ENCODE measurements at regions not wholly inside any gene's neighbourhood (a gene's known extent, or its start where the extent isn't known, plus 50 kb on each side); places are given as distances from the start of the nearest gene placed in this dataset.

DNA sequence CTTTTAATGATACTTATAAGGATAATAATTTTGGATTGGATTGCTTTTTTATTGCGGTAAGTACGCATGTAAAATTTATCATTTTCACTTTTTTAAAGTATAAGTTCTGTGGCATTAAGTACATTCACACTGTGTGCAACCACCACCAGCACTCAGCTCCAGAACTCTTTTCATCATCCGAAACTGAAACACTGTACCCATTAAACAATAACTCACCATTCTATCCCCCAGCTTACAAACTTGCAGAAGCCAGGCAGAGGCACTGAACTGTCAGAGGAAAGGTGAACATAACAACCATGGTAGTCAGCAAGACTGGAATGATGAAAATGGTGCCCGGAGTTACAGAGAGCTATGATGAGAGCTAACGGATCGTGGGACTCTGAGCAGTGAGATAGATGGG, 465.9 kb downstream of the ADCYAP1 start:
- TF ChIP-seq, protein P1, sequence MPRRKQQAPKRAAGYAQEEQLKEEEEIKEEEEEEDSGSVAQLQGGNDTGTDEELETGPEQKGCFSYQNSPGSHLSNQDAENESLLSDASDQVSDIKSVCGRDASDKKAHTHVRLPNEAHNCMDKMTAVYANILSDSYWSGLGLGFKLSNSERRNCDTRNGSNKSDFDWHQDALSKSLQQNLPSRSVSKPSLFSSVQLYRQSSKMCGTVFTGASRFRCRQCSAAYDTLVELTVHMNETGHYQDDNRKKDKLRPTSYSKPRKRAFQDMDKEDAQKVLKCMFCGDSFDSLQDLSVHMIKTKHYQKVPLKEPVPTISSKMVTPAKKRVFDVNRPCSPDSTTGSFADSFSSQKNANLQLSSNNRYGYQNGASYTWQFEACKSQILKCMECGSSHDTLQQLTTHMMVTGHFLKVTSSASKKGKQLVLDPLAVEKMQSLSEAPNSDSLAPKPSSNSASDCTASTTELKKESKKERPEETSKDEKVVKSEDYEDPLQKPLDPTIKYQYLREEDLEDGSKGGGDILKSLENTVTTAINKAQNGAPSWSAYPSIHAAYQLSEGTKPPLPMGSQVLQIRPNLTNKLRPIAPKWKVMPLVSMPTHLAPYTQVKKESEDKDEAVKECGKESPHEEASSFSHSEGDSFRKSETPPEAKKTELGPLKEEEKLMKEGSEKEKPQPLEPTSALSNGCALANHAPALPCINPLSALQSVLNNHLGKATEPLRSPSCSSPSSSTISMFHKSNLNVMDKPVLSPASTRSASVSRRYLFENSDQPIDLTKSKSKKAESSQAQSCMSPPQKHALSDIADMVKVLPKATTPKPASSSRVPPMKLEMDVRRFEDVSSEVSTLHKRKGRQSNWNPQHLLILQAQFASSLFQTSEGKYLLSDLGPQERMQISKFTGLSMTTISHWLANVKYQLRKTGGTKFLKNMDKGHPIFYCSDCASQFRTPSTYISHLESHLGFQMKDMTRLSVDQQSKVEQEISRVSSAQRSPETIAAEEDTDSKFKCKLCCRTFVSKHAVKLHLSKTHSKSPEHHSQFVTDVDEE (CRISPR knock-in tag; IDR thresholded peaks at IDR 0.05), result no peak
- TF ChIP-seq, protein P2, sequence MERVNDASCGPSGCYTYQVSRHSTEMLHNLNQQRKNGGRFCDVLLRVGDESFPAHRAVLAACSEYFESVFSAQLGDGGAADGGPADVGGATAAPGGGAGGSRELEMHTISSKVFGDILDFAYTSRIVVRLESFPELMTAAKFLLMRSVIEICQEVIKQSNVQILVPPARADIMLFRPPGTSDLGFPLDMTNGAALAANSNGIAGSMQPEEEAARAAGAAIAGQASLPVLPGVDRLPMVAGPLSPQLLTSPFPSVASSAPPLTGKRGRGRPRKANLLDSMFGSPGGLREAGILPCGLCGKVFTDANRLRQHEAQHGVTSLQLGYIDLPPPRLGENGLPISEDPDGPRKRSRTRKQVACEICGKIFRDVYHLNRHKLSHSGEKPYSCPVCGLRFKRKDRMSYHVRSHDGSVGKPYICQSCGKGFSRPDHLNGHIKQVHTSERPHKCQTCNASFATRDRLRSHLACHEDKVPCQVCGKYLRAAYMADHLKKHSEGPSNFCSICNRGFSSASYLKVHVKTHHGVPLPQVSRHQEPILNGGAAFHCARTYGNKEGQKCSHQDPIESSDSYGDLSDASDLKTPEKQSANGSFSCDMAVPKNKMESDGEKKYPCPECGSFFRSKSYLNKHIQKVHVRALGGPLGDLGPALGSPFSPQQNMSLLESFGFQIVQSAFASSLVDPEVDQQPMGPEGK (CRISPR knock-in tag; IDR thresholded peaks at IDR 0.05; ENCODE audit: borderline replicate concordance), result no peak
- TF ChIP-seq, protein P3, sequence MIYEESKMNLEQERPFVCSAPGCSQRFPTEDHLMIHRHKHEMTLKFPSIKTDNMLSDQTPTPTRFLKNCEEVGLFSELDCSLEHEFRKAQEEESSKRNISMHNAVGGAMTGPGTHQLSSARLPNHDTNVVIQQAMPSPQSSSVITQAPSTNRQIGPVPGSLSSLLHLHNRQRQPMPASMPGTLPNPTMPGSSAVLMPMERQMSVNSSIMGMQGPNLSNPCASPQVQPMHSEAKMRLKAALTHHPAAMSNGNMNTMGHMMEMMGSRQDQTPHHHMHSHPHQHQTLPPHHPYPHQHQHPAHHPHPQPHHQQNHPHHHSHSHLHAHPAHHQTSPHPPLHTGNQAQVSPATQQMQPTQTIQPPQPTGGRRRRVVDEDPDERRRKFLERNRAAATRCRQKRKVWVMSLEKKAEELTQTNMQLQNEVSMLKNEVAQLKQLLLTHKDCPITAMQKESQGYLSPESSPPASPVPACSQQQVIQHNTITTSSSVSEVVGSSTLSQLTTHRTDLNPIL (CRISPR knock-in tag; IDR thresholded peaks at IDR 0.05; ENCODE audit: low read depth), result no peak
- no peak for TF ChIP-seq SNAI2 (CRISPR knock-in tag; IDR thresholded peaks at IDR 0.05)
- no peak for TF ChIP-seq OSR1 (CRISPR knock-in tag; IDR thresholded peaks at IDR 0.05)
- no peak for TF ChIP-seq ZNF70 (CRISPR knock-in tag; IDR thresholded peaks at IDR 0.05)
- TF ChIP-seq TCF4 (CRISPR knock-in tag; IDR thresholded peaks at IDR 0.05; ENCODE audit: borderline replicate concordance), result no peak
- no peak for TF ChIP-seq ZFP3 (CRISPR knock-in tag; IDR thresholded peaks at IDR 0.05)
- TF ChIP-seq RARB (CRISPR knock-in tag; IDR thresholded peaks at IDR 0.05), result no peak

All from SK-N-SH treated with all-trans-retinoic acid at 6 μM for 48 hours (cell line).